ENCODE measurements at regions not wholly inside any gene's neighbourhood (a gene's known extent, or its start where the extent isn't known, plus 50 kb on each side); places are given as distances from the start of the nearest gene placed in this dataset.

DNA sequence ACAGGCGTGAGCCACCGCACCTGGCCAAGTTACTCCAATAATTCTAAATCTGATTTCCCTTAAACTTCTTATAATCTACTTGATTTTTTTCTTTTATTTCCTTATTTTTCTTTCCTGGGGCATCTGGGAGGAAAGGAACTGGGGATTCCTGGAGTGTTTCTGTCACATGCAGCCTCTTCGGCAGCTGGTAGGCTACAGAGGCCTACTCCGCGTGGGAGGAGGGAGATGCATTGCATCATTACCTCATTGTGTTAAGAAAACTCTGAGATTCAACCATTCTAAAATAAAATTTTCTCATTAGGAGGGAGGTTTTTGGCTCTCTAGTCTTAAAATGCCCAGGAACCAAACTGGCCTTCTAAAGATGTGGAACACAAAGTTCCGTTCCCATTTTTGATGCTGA, 64.0 kb downstream of the SOX9 start:
- Histone ChIP-seq H2AFZ (ENCODE audit: low read depth, low read length, severe bottlenecking) (no peak overlapping the region), H3K9me3 (ENCODE audit: insufficient read depth, low read length) (no peaks in the 10 kb centered on the region; the same call in 1 of the 2 replicates), H3K9ac (ENCODE audit: low read length) (no peak overlapping the region), H3K9me2 (replicated peaks; ENCODE audit: insufficient read depth, low read length) (no peaks in the 10 kb centered on the region), H3K36me3 (ENCODE audit: low read length) (no peaks in the 10 kb centered on the region), H3K4me2 (ENCODE audit: low read depth, low read length, poor library complexity, severe bottlenecking) (no peak overlapping the region), H3K27ac (ENCODE audit: low read depth, low read length) (no peak overlapping the region), H3F3A (ENCODE audit: insufficient read depth) (no peaks in the 10 kb centered on the region), H3K27me3 (ENCODE audit: low read length) (no peaks in the 10 kb centered on the region), H3K4me3 (ENCODE audit: insufficient read depth, low read length, poor library complexity, severe bottlenecking) (no peak overlapping the region), H3K79me2 (ENCODE audit: insufficient read depth, low read length) (no peaks in the 10 kb centered on the region), H4K20me1 (ENCODE audit: low read depth, low read length) (no peaks in the 10 kb centered on the region)
- TF ChIP-seq, protein P1, sequence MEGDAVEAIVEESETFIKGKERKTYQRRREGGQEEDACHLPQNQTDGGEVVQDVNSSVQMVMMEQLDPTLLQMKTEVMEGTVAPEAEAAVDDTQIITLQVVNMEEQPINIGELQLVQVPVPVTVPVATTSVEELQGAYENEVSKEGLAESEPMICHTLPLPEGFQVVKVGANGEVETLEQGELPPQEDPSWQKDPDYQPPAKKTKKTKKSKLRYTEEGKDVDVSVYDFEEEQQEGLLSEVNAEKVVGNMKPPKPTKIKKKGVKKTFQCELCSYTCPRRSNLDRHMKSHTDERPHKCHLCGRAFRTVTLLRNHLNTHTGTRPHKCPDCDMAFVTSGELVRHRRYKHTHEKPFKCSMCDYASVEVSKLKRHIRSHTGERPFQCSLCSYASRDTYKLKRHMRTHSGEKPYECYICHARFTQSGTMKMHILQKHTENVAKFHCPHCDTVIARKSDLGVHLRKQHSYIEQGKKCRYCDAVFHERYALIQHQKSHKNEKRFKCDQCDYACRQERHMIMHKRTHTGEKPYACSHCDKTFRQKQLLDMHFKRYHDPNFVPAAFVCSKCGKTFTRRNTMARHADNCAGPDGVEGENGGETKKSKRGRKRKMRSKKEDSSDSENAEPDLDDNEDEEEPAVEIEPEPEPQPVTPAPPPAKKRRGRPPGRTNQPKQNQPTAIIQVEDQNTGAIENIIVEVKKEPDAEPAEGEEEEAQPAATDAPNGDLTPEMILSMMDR (IDR thresholded peaks at IDR 0.05; ENCODE audit: insufficient read depth, low read length, poor library complexity, severe bottlenecking), result no peak
- no peak for TF ChIP-seq EZH2phosphoT487 (conservative IDR thresholded peaks at IDR 0.05; ENCODE audit: low read length)

DNA sequence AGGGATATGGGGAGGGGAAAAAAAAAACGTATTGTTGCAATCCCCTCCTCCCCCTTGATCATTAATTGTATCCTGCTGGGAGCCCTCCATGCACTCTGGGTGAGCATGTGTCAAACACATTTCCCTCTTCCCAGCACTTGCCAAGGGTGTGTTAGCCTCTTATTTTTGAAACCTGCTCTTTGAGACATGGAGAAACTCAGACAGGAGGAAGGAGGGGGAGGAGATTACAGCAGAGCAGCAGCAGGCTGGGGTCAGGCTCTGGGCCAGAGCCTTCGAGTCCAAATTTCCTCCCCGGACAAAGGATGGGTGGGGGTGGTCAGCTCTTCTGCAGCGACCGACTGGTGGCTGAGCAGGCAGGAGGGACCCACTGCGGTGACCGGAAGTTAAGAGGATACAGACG, 64.7 kb downstream of the SOX9 start:
- H3K36me3 ChIP-seq (ENCODE audit: low read length), result no peaks in the 10 kb centered on the region
- H3F3A ChIP-seq (ENCODE audit: insufficient read depth), result no peaks in the 10 kb centered on the region
- no peak overlapping the region for H3K4me3 ChIP-seq (ENCODE audit: insufficient read depth, low read length, poor library complexity, severe bottlenecking)
- no peak overlapping the region for H3K27ac ChIP-seq (ENCODE audit: low read depth, low read length)
- no peaks in the 10 kb centered on the region for H4K20me1 ChIP-seq (ENCODE audit: low read depth, low read length)
- H3K9me2 ChIP-seq (replicated peaks; ENCODE audit: insufficient read depth, low read length), result no peaks in the 10 kb centered on the region
- no peak overlapping the region for H3K9ac ChIP-seq (ENCODE audit: low read length)
- no peaks in the 10 kb centered on the region for H3K27me3 ChIP-seq (ENCODE audit: low read length)
- H2AFZ ChIP-seq (ENCODE audit: low read depth, low read length, severe bottlenecking), result no peak overlapping the region
- H3K9me3 ChIP-seq (ENCODE audit: insufficient read depth, low read length), result no peaks in the 10 kb centered on the region; the same call in 1 of the 2 replicates
- TF ChIP-seq, protein P1 (IDR thresholded peaks at IDR 0.05; ENCODE audit: insufficient read depth, low read length, poor library complexity, severe bottlenecking), result no peak
- TF ChIP-seq EZH2phosphoT487 (conservative IDR thresholded peaks at IDR 0.05; ENCODE audit: low read length), result no peak
- H3K79me2 ChIP-seq (ENCODE audit: insufficient read depth, low read length), result no peaks in the 10 kb centered on the region
- no peak overlapping the region for H3K4me2 ChIP-seq (ENCODE audit: low read depth, low read length, poor library complexity, severe bottlenecking)

DNA sequence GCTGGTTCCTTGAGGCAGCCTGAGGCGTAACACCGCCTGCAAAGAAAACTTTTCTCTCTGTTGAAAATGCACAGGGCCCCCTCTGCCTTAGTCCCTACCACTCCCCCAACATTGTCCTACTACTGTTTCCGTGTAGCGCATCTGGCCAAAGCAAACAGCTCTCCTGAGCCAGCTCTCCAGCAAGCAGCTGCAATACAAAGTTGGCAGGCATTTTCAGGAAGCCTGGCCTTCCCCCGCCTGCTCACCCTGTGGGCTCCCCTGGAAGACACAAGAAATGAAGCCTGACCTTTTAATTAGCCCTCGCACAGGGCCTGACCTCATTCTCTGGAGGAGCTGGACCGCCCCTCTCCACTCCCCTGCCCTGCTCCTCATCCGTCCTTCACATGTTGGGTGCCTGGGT, 66.7 kb downstream of the SOX9 start:
- TF ChIP-seq, protein P1 (IDR thresholded peaks at IDR 0.05; ENCODE audit: insufficient read depth, low read length, poor library complexity, severe bottlenecking), result no peak
- TF ChIP-seq EZH2phosphoT487 (conservative IDR thresholded peaks at IDR 0.05; ENCODE audit: low read length), result no peak
- H3K9ac ChIP-seq (ENCODE audit: low read length), result no peak overlapping the region
- H3K9me3 ChIP-seq (ENCODE audit: insufficient read depth, low read length), result no peaks in the 10 kb centered on the region; the same call in 1 of the 2 replicates
- H3K27me3 ChIP-seq (ENCODE audit: low read length), result no peaks in the 10 kb centered on the region
- H4K20me1 ChIP-seq (ENCODE audit: low read depth, low read length), result no peaks in the 10 kb centered on the region
- no peak overlapping the region for H3K4me3 ChIP-seq (ENCODE audit: insufficient read depth, low read length, poor library complexity, severe bottlenecking)
- H2AFZ ChIP-seq (ENCODE audit: low read depth, low read length, severe bottlenecking), result no peak overlapping the region
- no peak overlapping the region for H3K27ac ChIP-seq (ENCODE audit: low read depth, low read length)
- H3K9me2 ChIP-seq (replicated peaks; ENCODE audit: insufficient read depth, low read length), result no peaks in the 10 kb centered on the region
- no peak overlapping the region for H3K4me2 ChIP-seq (ENCODE audit: low read depth, low read length, poor library complexity, severe bottlenecking)
- H3K36me3 ChIP-seq (ENCODE audit: low read length), result no peaks in the 10 kb centered on the region
- no peaks in the 10 kb centered on the region for H3F3A ChIP-seq (ENCODE audit: insufficient read depth)
- H3K79me2 ChIP-seq (ENCODE audit: insufficient read depth, low read length), result no peaks in the 10 kb centered on the region
